Gastrocnemius medialis (tissue), 4 donors: ENCODE measurements at regions not wholly inside any gene's neighbourhood (a gene's known extent, or its start where the extent isn't known, plus 50 kb on each side); places are given as distances from the start of the nearest gene placed in this dataset.

ENCODE experiments used
- CTCF ChIP-seq, 5 experiments: fragments of 450-650 bp in 3 of 5; fragments of 200-600 bp in 2 of 5; sonication (generic) in 2 of 5; IDR thresholded peaks in 4 of 5; conservative IDR thresholded peaks in 1 of 5; 1 replicate in 4 of 5; 2 replicates in 1 of 5; pipeline ENCODE4 v1.5.1; 2016 to 2019; ENCODE audit warnings: antibody characterized with exemption in 5 of 5, mild to moderate bottlenecking in 3 of 5, moderate library complexity in 3 of 5
- POLR2A ChIP-seq, 2 donors: fragments of 450-650 bp; IDR thresholded peaks; one replicate each; pipeline ENCODE4 v1.6.1; 2017; ENCODE audit warnings: antibody characterized with exemption in 2 of 2, mild to moderate bottlenecking in 2 of 2, moderate library complexity in 2 of 2

GRCh38 chr4:152052451-152053057 is 291.7 kb upstream of the GATB start:
- TF ChIP-seq CTCF (IDR thresholded peaks at IDR 0.05 in 4 of 5, conservative IDR thresholded peaks at IDR 0.05 in 1 of 5) (no peak), POLR2A (IDR thresholded peaks at IDR 0.05) (no peak)
